ENCODE measurements at regions not wholly inside any gene's neighbourhood (a gene's known extent, or its start where the extent isn't known, plus 50 kb on each side); places are given as distances from the start of the nearest gene placed in this dataset.

DNA sequence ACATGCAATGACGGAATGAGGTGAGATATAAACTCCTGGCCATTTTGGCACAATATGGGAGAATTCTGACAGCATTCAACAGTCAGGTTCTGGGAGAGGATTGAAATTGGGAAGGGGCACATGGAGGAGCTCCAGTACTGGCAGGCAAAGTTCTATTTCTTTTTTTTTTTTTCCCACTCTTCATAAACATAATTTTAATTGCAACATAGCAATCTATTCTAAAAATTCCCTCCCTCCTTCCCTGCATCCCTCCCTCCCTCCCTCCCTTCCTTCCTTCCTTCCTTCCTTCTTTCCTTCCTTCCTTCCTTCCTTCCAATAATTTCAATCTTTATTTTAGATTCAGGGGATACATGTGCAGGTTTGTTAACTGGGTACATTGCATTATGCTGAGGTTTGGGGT lies 93.2 kb downstream of the PTCSC3 start:
- ATAC-seq (replicated peaks in 1 of 2) (no peak), DNase-seq (no peak)
- H3K36me3 Mint-ChIP-seq (ENCODE audit: insufficient read depth in 2 of 2), result no peaks in the 10 kb centered on the region
- peaks cover 9% of the 10 kb centered on the region for H3K27me3 Mint-ChIP-seq (ENCODE audit: low read depth)
- no peak overlapping the region for H3K27ac Mint-ChIP-seq
- no peak overlapping the region for H3K4me3 Mint-ChIP-seq
- H3K4me1 Mint-ChIP-seq (ENCODE audit: low read depth), result no peaks in the 10 kb centered on the region
- peaks cover 0 to 2% of the 10 kb centered on the region in 2 donors for H3K9me3 Mint-ChIP-seq

DNA sequence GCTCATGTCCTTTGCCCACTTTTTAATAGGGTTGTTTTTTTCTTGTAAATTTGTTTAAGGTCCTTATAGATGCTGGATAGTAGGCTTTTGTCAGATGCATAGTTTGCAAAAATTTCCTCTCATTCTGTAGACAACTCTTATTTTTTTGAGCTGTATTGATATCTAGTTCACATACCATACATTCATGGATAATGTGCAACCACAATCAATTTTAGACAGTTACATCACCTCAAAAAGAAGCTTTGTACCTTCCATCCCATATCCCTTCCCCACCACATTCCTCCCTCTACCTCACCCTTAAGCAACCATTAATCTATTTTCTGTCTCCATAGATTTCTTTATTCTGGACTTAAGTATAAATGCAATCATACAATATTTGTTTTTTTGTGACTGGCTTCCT lies 98.4 kb downstream of the PTCSC3 start:
- no peak overlapping the region for H3K4me3 Mint-ChIP-seq
- H3K9me3 Mint-ChIP-seq, result peaks cover 0 to 2% of the 10 kb centered on the region in 2 donors
- H3K36me3 Mint-ChIP-seq (ENCODE audit: insufficient read depth in 2 of 2), result no peaks in the 10 kb centered on the region
- DNase-seq (no peak), ATAC-seq (replicated peaks in 1 of 2) (no peak)
- no peaks in the 10 kb centered on the region for H3K4me1 Mint-ChIP-seq (ENCODE audit: low read depth)
- H3K27me3 Mint-ChIP-seq (ENCODE audit: low read depth), result peaks cover 12% of the 10 kb centered on the region
- H3K27ac Mint-ChIP-seq, result no peak overlapping the region

DNA sequence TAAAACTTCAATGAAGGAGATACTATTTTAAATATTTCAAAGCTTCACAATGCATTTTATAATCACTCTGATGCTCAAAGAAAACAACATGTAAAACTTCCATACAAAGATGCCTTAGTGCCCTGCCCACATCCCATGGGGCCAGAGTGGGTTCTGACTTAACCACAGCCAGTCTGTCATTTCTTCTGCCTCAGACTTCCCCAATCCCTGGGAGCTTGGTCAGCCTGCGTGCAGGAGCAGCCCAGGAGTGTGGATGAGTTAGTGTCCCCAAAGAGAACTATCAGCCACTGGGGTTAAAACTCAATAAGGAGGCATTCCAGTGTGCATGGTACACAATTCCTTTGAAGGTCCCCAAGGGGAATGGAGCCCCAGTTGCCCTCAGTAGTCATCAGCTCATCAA lies 100.3 kb downstream of the PTCSC3 start:
- Mint-ChIP-seq H3K27ac (no peak overlapping the region), H3K9me3 (peaks cover 0 to 2% of the 10 kb centered on the region in 2 donors), H3K4me3 (no peak overlapping the region), H3K4me1 (ENCODE audit: low read depth) (no peaks in the 10 kb centered on the region), H3K36me3 (ENCODE audit: insufficient read depth in 2 of 2) (no peaks in the 10 kb centered on the region), H3K27me3 (ENCODE audit: low read depth) (peaks cover 15% of the 10 kb centered on the region)
- ATAC-seq (replicated peaks in 1 of 2), result no peak
- DNase-seq, result no peak

- H3K36me3 Mint-ChIP-seq (ENCODE audit: insufficient read depth in 2 of 2), result no peaks in the 10 kb centered on the region
- no peak for DNase-seq
- no peak overlapping the region for H3K4me3 Mint-ChIP-seq
Measured at GRCh38 chr14:36075203-36075602, 101.3 kb downstream of the PTCSC3 start.

DNA sequence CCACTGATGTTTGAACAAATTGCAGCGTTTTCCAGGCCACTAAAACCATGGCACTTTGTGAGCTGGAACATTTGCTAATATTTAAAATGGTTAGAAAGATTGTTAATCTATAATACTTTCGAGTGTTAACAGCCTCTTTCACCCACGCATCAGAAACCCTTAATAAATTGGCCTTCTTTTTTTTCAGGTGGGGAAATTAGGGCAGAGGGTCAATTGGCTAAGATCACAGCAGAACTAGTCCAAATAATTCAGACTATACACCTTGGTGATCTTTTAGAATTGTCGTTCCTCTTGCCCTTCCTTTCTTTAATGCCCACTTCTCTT lies 105.8 kb downstream of the PTCSC3 start:
- no peaks in the 10 kb centered on the region for H3K9me3 Mint-ChIP-seq
- no peak overlapping the region for H3K4me3 Mint-ChIP-seq
- DNase-seq, result no peak
- peaks cover 5% of the 10 kb centered on the region for H3K4me1 Mint-ChIP-seq (ENCODE audit: low read depth)
- H3K27me3 Mint-ChIP-seq (ENCODE audit: low read depth), result peaks cover 25% of the 10 kb centered on the region
- H3K27ac Mint-ChIP-seq, result no peak overlapping the region
- ATAC-seq (replicated peaks in 1 of 2), result no peak
- no peaks in the 10 kb centered on the region for H3K36me3 Mint-ChIP-seq (ENCODE audit: insufficient read depth in 2 of 2)

More at GRCh38 chr14:36075203-36075602, 101.3 kb downstream of the PTCSC3 start:
- Mint-ChIP-seq H3K4me1 (ENCODE audit: low read depth) (no peaks in the 10 kb centered on the region), H3K27ac (no peak overlapping the region), H3K9me3 (peaks cover 0 to 2% of the 10 kb centered on the region in 2 donors), H3K27me3 (ENCODE audit: low read depth) (peaks cover 25% of the 10 kb centered on the region)
- no peak for ATAC-seq (replicated peaks in 1 of 2)

GRCh38 chr14:36070031-36070719 lies 106.3 kb downstream of the PTCSC3 start:
- Mint-ChIP-seq H3K36me3 (ENCODE audit: insufficient read depth in 2 of 2) (no peaks in the 10 kb centered on the region), H3K27me3 (ENCODE audit: low read depth) (peaks cover 23% of the 10 kb centered on the region), H3K4me3 (no peak overlapping the region), H3K4me1 (ENCODE audit: low read depth) (peaks cover 5% of the 10 kb centered on the region), H3K27ac (no peak overlapping the region), H3K9me3 (no peaks in the 10 kb centered on the region)
- ATAC-seq (replicated peaks in 1 of 2) (peak; percentile 48 to 56), DNase-seq (peak; percentile 39 to 43)

GRCh38 chr14:36069535-36069900 lies 107.0 kb downstream of the PTCSC3 start:
- ATAC-seq (replicated peaks in 1 of 2) (peak; percentile 55 to 66), DNase-seq (peak; percentile 25 to 27)
- Mint-ChIP-seq H3K36me3 (ENCODE audit: insufficient read depth in 2 of 2) (no peaks in the 10 kb centered on the region), H3K27me3 (ENCODE audit: low read depth) (peaks cover 23% of the 10 kb centered on the region), H3K4me1 (ENCODE audit: low read depth) (peaks cover 5% of the 10 kb centered on the region), H3K9me3 (no peaks in the 10 kb centered on the region), H3K4me3 (no peak overlapping the region), H3K27ac (no peak overlapping the region)

DNA sequence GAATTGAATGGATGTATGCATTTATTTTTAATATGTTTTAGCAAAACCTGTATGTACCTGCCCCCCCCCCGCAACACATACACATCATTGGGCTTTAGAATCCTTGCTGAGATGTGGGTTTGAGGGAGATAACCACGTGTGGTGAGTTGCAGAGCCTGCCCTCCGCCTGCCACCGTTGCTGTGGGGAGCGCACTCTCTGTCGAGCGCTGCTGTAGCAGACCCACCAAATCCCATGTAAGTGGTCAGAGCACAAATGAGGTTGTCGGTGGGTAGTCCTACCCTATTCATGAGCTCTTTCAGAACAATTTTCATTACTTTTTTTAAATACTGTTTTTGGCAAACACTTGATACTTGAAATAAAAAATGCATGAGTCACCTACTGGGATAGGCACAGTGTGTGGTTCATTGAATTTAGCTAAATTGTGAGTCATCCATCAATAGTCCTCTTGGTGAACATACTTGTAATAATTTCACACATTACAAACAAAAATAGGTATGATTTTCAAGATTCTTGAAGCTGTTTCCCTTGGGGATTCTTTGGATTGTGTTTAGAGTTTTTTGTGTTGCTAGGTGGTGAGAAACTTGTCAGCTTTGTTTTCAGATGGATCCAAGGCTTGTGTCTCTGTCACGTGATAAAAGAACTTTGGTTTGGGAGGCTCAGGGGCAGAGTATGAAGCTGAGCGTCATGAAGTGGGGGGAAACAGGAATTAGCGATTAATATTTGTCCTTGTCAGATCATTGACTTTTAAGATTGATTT lies 107.6 kb downstream of the PTCSC3 start:
- peaks cover 5% of the 10 kb centered on the region for H3K4me1 Mint-ChIP-seq (ENCODE audit: low read depth)
- ATAC-seq (replicated peaks in 1 of 2) (no peak), DNase-seq (no peak)
- H3K27ac Mint-ChIP-seq, result no peak overlapping the region
- H3K36me3 Mint-ChIP-seq (ENCODE audit: insufficient read depth in 2 of 2), result no peaks in the 10 kb centered on the region
- H3K9me3 Mint-ChIP-seq, result no peaks in the 10 kb centered on the region
- H3K4me3 Mint-ChIP-seq, result no peak overlapping the region
- H3K27me3 Mint-ChIP-seq (ENCODE audit: low read depth), result peaks cover 23% of the 10 kb centered on the region

DNA sequence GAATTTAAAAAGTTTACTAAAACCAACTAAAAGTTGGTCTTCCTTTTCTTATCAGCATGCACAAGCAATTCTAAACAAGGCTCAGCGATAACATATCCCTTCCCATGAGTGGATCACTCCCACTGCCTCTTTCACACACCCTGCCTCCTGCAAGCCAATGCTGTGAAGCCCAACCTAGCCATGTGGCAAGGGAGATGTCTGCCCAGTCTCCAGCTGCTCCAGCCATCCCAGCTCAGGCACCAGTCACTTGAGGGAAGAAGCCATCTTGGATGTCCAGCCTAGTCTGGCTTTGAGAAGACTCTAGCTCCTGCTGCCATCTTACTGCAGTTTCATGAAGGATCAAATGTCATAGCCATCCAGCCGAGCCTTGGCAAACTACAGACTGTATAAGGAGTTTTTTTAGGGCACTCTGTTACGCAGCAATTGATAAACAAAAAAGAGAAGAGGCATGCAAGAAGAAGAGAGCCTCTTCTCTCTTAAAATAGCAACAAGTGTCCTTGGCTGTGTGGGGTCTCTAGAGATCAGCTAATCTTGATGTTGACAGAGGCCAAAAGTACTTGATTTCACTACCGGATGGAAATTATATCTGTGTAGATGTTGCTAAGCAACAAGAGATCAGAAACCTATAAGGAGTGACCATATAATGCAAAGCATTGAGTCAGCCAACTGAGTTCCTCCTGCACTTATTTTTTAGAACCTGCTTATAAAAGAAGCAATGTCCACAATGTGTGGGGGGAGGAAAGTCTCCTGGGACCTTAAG lies 108.9 kb downstream of the PTCSC3 start:
- Mint-ChIP-seq H3K9me3 (no peaks in the 10 kb centered on the region), H3K36me3 (ENCODE audit: insufficient read depth in 2 of 2) (no peaks in the 10 kb centered on the region), H3K27ac (no peak overlapping the region), H3K27me3 (ENCODE audit: low read depth) (peaks cover 23% of the 10 kb centered on the region), H3K4me1 (ENCODE audit: low read depth) (peaks cover 5% of the 10 kb centered on the region), H3K4me3 (no peak overlapping the region)
- no peak for DNase-seq
- no peak for ATAC-seq (replicated peaks in 1 of 2)

GRCh38 chr14:36066636-36067035 lies 109.9 kb downstream of the PTCSC3 start:
- no peak overlapping the region for H3K4me3 Mint-ChIP-seq

GRCh38 chr14:36065831-36066230 lies 110.7 kb downstream of the PTCSC3 start:
- Mint-ChIP-seq H3K4me3 (no peak overlapping the region), H3K27ac (no peak overlapping the region), H3K4me1 (ENCODE audit: low read depth) (peaks cover 5% of the 10 kb centered on the region), H3K36me3 (ENCODE audit: insufficient read depth in 2 of 2) (no peaks in the 10 kb centered on the region), H3K27me3 (ENCODE audit: low read depth) (peaks cover 17% of the 10 kb centered on the region), H3K9me3 (no peaks in the 10 kb centered on the region)
- DNase-seq (no peak), ATAC-seq (replicated peaks in 1 of 2) (no peak)

More at GRCh38 chr14:36066636-36067035, 109.9 kb downstream of the PTCSC3 start:
- Mint-ChIP-seq H3K27me3 (ENCODE audit: low read depth) (peaks cover 23% of the 10 kb centered on the region), H3K27ac (no peak overlapping the region), H3K4me1 (ENCODE audit: low read depth) (peaks cover 5% of the 10 kb centered on the region), H3K9me3 (no peaks in the 10 kb centered on the region), H3K36me3 (ENCODE audit: insufficient read depth in 2 of 2) (no peaks in the 10 kb centered on the region)
- ATAC-seq (replicated peaks in 1 of 2) (no peak), DNase-seq (no peak)

- H3K36me3 Mint-ChIP-seq (ENCODE audit: insufficient read depth in 2 of 2), result no peaks in the 10 kb centered on the region
- no peaks in the 10 kb centered on the region for H3K4me1 Mint-ChIP-seq (ENCODE audit: low read depth)
- no peak overlapping the region for H3K4me3 Mint-ChIP-seq
- no peak for DNase-seq
- H3K27ac Mint-ChIP-seq, result no peak overlapping the region
- peaks cover 23% of the 10 kb centered on the region for H3K27me3 Mint-ChIP-seq (ENCODE audit: low read depth)
- no peak for ATAC-seq (replicated peaks in 1 of 2)
- H3K9me3 Mint-ChIP-seq, result no peaks in the 10 kb centered on the region
Measured at GRCh38 chr14:36059531-36059930, 117.0 kb downstream of the PTCSC3 start.

DNA sequence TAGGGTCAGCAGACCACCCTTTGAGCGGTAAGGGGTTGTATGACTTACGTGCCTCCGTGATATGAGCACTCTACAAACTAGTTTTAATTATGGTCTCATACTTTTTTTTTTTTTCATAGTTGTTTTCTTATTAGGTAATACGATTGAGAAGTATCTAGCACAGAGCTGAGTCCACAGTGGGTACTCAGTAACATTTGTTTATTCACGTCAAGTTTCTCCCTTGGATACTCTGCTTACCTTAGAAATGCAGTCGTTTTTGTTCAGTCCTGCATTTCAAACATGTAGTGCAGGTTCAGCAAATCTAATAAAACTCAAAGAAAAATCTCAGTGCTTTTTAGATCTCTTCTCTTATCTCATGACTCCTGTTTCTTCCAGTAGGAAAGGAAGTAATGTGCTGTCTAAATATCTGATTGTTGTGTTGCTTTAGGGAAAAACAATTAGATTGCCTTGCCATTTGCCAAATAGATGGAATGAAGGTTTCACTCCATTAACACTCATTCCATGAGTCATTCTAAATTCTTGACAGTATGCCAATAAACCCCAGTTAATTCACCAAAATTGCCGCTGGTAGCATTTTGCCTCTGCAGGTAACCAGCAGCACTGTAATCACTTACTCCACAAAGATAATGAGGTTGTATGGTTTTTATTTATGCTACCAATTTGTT lies 118.9 kb downstream of the PTCSC3 start:
- DNase-seq, result no peak
- no peak overlapping the region for H3K4me3 Mint-ChIP-seq
- H3K9me3 Mint-ChIP-seq, result no peaks in the 10 kb centered on the region
- H3K27ac Mint-ChIP-seq, result no peak overlapping the region
- no peaks in the 10 kb centered on the region for H3K36me3 Mint-ChIP-seq (ENCODE audit: insufficient read depth in 2 of 2)
- ATAC-seq (replicated peaks in 1 of 2), result no peak
- H3K27me3 Mint-ChIP-seq (ENCODE audit: low read depth), result peaks cover 29% of the 10 kb centered on the region
- H3K4me1 Mint-ChIP-seq (ENCODE audit: low read depth), result no peaks in the 10 kb centered on the region

Data from activated T-cell treated with anti-CD3 and anti-CD28 coated beads, Interleukin-2, amount 50 U/mL, for 72 hours (primary cell).